ENCODE measurements at regions not wholly inside any gene's neighbourhood (a gene's known extent, or its start where the extent isn't known, plus 50 kb on each side); places are given as distances from the start of the nearest gene placed in this dataset.

- no peak for TF ChIP-seq SIN3A (IDR thresholded peaks at IDR 0.05; ENCODE audit: borderline replicate concordance, insufficient read depth, low read length)
- TF ChIP-seq TAF1 (IDR thresholded peaks at IDR 0.05; ENCODE audit: borderline replicate concordance, insufficient read depth, low read length), result no peak
- no peak for TF ChIP-seq REST (IDR thresholded peaks at IDR 0.05; ENCODE audit: insufficient read depth in 1 of 2, low read depth in 2 of 2, low read length in 2 of 2)
- no peak for TF ChIP-seq POLR2AphosphoS5 (IDR thresholded peaks at IDR 0.05; ENCODE audit: low read depth, low read length)
- no peak for TF ChIP-seq FOXP2 (optimal IDR thresholded peaks at IDR 0.05; ENCODE audit: borderline replicate concordance, extremely low read depth, extremely low read length, insufficient read depth)
Observed at GRCh38 chr6:71724456-71725125, 161.8 kb upstream of the RIMS1 start.

GRCh38 chr6:71725126-71725470 is 161.3 kb upstream of the RIMS1 start:
- no peak for TF ChIP-seq SIN3A (IDR thresholded peaks at IDR 0.05; ENCODE audit: borderline replicate concordance, insufficient read depth, low read length)
- TF ChIP-seq POLR2AphosphoS5 (IDR thresholded peaks at IDR 0.05; ENCODE audit: low read depth, low read length), result no peak
- TF ChIP-seq FOXP2 (optimal IDR thresholded peaks at IDR 0.05; ENCODE audit: borderline replicate concordance, extremely low read depth, extremely low read length, insufficient read depth), result no peak

- no peak for TF ChIP-seq SIN3A (IDR thresholded peaks at IDR 0.05; ENCODE audit: borderline replicate concordance, insufficient read depth, low read length)
- TF ChIP-seq POLR2AphosphoS5 (IDR thresholded peaks at IDR 0.05; ENCODE audit: low read depth, low read length), result no peak
- no peak for TF ChIP-seq REST (IDR thresholded peaks at IDR 0.05; ENCODE audit: insufficient read depth in 1 of 2, low read depth in 2 of 2, low read length in 2 of 2)
- no peak for TF ChIP-seq FOXP2 (optimal IDR thresholded peaks at IDR 0.05; ENCODE audit: borderline replicate concordance, extremely low read depth, extremely low read length, insufficient read depth)
- no peak for TF ChIP-seq TAF1 (IDR thresholded peaks at IDR 0.05; ENCODE audit: borderline replicate concordance, insufficient read depth, low read length)
Observed at GRCh38 chr6:71726121-71726520, 160.2 kb upstream of the RIMS1 start.

GRCh38 chr6:71727632-71728294 is 158.6 kb upstream of the RIMS1 start:
- no peak for TF ChIP-seq FOXP2 (optimal IDR thresholded peaks at IDR 0.05; ENCODE audit: borderline replicate concordance, extremely low read depth, extremely low read length, insufficient read depth)
- no peak for TF ChIP-seq TAF1 (IDR thresholded peaks at IDR 0.05; ENCODE audit: borderline replicate concordance, insufficient read depth, low read length)
- TF ChIP-seq REST (IDR thresholded peaks at IDR 0.05; ENCODE audit: insufficient read depth in 1 of 2, low read depth in 2 of 2, low read length in 2 of 2), result no peak
- TF ChIP-seq POLR2AphosphoS5 (IDR thresholded peaks at IDR 0.05; ENCODE audit: low read depth, low read length), result no peak
- TF ChIP-seq SIN3A (IDR thresholded peaks at IDR 0.05; ENCODE audit: borderline replicate concordance, insufficient read depth, low read length), result no peak

- TF ChIP-seq REST (IDR thresholded peaks at IDR 0.05; ENCODE audit: insufficient read depth in 1 of 2, low read depth in 2 of 2, low read length in 2 of 2), result no peak
Observed at GRCh38 chr6:71730284-71730683, 156.1 kb upstream of the RIMS1 start.

Measured in PFSK-1 (cell line).